SK-N-SH treated with all-trans-retinoic acid at 6 μM for 48 hours (cell line): ENCODE measurements at regions not wholly inside any gene's neighbourhood (a gene's known extent, or its start where the extent isn't known, plus 50 kb on each side); places are given as distances from the start of the nearest gene placed in this dataset.

Experiments used
- ARNTL ChIP-seq: fragments of 450-650 bp; formaldehyde crosslinking; IDR thresholded peaks from 2 replicates; pipeline ENCODE4 v1.5.0; 2020; ENCODE audit warnings: low read depth, mild to moderate bottlenecking, moderate library complexity, borderline replicate concordance
- BACH2 ChIP-seq: fragments of 250-450 bp; sonication (Bioruptor Pico); IDR thresholded peaks from 2 replicates; pipeline ENCODE4 v1.9.0; 2021; ENCODE audit warnings: mild to moderate bottlenecking, borderline replicate concordance
- ESRRG ChIP-seq: fragments of 250-450 bp; sonication (Bioruptor Pico); IDR thresholded peaks from 2 replicates; pipeline ENCODE4 v1.6.1; 2021; ENCODE audit warnings: mild to moderate bottlenecking
- GLIS3 ChIP-seq: fragments of 250-450 bp; sonication (Bioruptor Pico); IDR thresholded peaks from 2 replicates; pipeline ENCODE4 v1.5.0; 2020; ENCODE audit warnings: mild to moderate bottlenecking, moderate library complexity
- ISL1 ChIP-seq: fragments of 250-450 bp; sonication (Bioruptor Pico); IDR thresholded peaks from 2 replicates; pipeline ENCODE4 v2.1.2; 2022; ENCODE audit warnings: mild to moderate bottlenecking, moderate library complexity
- RARB ChIP-seq: fragments of 250-450 bp; sonication (Bioruptor Pico); IDR thresholded peaks from 2 replicates; pipeline ENCODE4 v1.8.0; 2021; ENCODE audit warnings: mild to moderate bottlenecking, moderate library complexity
- ZFP3 ChIP-seq: fragments of 250-450 bp; sonication (Bioruptor Pico); IDR thresholded peaks from 2 replicates; pipeline ENCODE4 v1.5.0; 2020; ENCODE audit warnings: mild to moderate bottlenecking, moderate library complexity
- ZFP30 ChIP-seq: fragments of 450-650 bp; formaldehyde crosslinking; IDR thresholded peaks from 2 replicates; pipeline ENCODE4 v1.5.0; 2022; ENCODE audit warnings: mild to moderate bottlenecking, moderate library complexity
- ZNF70 ChIP-seq: fragments of 450-650 bp; formaldehyde crosslinking; IDR thresholded peaks from 2 replicates; pipeline ENCODE4 v1.5.0; 2020; ENCODE audit warnings: mild to moderate bottlenecking, moderate library complexity
- TF ChIP-seq, protein P1 (sequence below): fragments of 250-450 bp; sonication (Bioruptor Pico); IDR thresholded peaks from 2 replicates; pipeline ENCODE4 v1.8.0; 2020; ENCODE audit warnings: mild to moderate bottlenecking, moderate library complexity, borderline replicate concordance
- TF ChIP-seq, protein P2 (sequence below): fragments of 250-450 bp; sonication (Bioruptor Pico); IDR thresholded peaks from 2 replicates; pipeline ENCODE4 v1.8.0; 2021; ENCODE audit warnings: low read depth, mild to moderate bottlenecking, moderate library complexity, borderline replicate concordance
- TF ChIP-seq, protein P3 (sequence below): fragments of 250-450 bp; sonication (Bioruptor Pico); IDR thresholded peaks from 2 replicates; pipeline ENCODE4 v1.5.1; 2021; ENCODE audit warnings: mild to moderate bottlenecking, moderate library complexity
- TF ChIP-seq, protein P4 (sequence below): fragments of 250-450 bp; sonication (Bioruptor Pico); IDR thresholded peaks from 2 replicates; pipeline ENCODE4 v1.5.0; 2020; ENCODE audit warnings: mild to moderate bottlenecking, moderate library complexity

DNA sequence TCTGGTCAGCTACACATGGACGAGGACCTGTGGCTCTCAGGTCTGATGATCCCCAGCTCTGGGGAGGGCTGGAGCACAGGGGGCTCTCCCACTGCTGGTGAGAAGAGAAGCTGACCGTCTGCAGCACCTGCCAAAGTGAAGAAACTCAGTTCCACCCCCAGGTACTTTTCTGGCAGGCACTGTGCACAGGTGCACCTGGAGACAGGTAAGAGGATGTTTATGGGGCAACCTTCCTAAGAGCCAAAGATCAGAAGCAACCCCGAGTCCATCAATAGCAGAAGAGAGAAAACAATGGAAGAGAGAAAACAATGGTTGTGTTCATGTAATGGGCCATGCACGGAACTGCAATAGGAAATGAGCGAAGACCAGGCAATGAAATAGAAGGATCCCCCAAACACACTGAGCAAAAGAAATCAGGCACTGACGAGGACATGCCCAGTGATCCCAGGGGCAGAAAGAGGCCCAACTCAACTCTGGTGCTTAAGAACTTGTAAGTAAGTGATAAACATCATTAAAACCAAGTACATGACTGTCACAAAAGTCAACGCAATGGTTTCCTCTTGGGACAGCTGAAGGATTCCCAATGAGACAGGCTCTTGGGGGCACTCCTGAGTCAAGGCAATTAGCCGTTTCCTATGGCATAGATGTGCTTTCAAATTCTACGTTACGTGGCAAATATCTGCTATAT is 95.0 kb upstream of the ALDH1A3 start:
- no peak for TF ChIP-seq ISL1
- no peak for TF ChIP-seq ZFP3
- TF ChIP-seq, protein P1, sequence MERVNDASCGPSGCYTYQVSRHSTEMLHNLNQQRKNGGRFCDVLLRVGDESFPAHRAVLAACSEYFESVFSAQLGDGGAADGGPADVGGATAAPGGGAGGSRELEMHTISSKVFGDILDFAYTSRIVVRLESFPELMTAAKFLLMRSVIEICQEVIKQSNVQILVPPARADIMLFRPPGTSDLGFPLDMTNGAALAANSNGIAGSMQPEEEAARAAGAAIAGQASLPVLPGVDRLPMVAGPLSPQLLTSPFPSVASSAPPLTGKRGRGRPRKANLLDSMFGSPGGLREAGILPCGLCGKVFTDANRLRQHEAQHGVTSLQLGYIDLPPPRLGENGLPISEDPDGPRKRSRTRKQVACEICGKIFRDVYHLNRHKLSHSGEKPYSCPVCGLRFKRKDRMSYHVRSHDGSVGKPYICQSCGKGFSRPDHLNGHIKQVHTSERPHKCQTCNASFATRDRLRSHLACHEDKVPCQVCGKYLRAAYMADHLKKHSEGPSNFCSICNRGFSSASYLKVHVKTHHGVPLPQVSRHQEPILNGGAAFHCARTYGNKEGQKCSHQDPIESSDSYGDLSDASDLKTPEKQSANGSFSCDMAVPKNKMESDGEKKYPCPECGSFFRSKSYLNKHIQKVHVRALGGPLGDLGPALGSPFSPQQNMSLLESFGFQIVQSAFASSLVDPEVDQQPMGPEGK (CRISPR knock-in tag), result no peak
- no peak for TF ChIP-seq RARB (CRISPR knock-in tag)
- TF ChIP-seq ZNF70 (CRISPR knock-in tag), result no peak
- no peak for TF ChIP-seq ZFP30 (CRISPR knock-in tag)
- TF ChIP-seq BACH2 (CRISPR knock-in tag), result no peak
- TF ChIP-seq ARNTL (CRISPR knock-in tag), result no peak
- TF ChIP-seq, protein P2, sequence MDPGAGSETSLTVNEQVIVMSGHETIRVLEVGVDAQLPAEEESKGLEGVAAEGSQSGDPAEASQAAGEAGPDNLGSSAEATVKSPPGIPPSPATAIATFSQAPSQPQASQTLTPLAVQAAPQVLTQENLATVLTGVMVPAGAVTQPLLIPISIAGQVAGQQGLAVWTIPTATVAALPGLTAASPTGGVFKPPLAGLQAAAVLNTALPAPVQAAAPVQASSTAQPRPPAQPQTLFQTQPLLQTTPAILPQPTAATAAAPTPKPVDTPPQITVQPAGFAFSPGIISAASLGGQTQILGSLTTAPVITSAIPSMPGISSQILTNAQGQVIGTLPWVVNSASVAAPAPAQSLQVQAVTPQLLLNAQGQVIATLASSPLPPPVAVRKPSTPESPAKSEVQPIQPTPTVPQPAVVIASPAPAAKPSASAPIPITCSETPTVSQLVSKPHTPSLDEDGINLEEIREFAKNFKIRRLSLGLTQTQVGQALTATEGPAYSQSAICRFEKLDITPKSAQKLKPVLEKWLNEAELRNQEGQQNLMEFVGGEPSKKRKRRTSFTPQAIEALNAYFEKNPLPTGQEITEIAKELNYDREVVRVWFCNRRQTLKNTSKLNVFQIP (CRISPR knock-in tag), result no peak
- no peak for TF ChIP-seq ESRRG
- TF ChIP-seq GLIS3 (CRISPR knock-in tag), result no peak
- TF ChIP-seq, protein P3, sequence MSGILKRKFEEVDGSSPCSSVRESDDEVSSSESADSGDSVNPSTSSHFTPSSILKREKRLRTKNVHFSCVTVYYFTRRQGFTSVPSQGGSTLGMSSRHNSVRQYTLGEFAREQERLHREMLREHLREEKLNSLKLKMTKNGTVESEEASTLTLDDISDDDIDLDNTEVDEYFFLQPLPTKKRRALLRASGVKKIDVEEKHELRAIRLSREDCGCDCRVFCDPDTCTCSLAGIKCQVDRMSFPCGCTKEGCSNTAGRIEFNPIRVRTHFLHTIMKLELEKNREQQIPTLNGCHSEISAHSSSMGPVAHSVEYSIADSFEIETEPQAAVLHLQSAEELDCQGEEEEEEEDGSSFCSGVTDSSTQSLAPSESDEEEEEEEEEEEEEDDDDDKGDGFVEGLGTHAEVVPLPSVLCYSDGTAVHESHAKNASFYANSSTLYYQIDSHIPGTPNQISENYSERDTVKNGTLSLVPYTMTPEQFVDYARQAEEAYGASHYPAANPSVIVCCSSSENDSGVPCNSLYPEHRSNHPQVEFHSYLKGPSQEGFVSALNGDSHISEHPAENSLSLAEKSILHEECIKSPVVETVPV (CRISPR knock-in tag), result no peak
- TF ChIP-seq, protein P4, sequence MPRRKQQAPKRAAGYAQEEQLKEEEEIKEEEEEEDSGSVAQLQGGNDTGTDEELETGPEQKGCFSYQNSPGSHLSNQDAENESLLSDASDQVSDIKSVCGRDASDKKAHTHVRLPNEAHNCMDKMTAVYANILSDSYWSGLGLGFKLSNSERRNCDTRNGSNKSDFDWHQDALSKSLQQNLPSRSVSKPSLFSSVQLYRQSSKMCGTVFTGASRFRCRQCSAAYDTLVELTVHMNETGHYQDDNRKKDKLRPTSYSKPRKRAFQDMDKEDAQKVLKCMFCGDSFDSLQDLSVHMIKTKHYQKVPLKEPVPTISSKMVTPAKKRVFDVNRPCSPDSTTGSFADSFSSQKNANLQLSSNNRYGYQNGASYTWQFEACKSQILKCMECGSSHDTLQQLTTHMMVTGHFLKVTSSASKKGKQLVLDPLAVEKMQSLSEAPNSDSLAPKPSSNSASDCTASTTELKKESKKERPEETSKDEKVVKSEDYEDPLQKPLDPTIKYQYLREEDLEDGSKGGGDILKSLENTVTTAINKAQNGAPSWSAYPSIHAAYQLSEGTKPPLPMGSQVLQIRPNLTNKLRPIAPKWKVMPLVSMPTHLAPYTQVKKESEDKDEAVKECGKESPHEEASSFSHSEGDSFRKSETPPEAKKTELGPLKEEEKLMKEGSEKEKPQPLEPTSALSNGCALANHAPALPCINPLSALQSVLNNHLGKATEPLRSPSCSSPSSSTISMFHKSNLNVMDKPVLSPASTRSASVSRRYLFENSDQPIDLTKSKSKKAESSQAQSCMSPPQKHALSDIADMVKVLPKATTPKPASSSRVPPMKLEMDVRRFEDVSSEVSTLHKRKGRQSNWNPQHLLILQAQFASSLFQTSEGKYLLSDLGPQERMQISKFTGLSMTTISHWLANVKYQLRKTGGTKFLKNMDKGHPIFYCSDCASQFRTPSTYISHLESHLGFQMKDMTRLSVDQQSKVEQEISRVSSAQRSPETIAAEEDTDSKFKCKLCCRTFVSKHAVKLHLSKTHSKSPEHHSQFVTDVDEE (CRISPR knock-in tag), result no peak
